Tibial artery (tissue), 4 donors: ENCODE measurements at regions not wholly inside any gene's neighbourhood (a gene's known extent, or its start where the extent isn't known, plus 50 kb on each side); places are given as distances from the start of the nearest gene placed in this dataset.
"Not testable (repeated sequence)": the region's sequence is repeated elsewhere in the genome, so short reads cannot be mapped to it uniquely, and the experiment has no call there.

Experiments
- DNase-seq, 2 donors: peaks; one replicate each; pipeline ENCODE4 v3.0.0-alpha.2; 2019
- H3K27ac ChIP-seq, 2 donors: fragments of 200-600 bp; sonication (generic) in 1 of 2; 1 replicate in 1 of 2; 2 replicates in 1 of 2; pipeline ENCODE4 v1.5.1; 2018 to 2019; ENCODE audit warnings: mild to moderate bottlenecking in 1 of 2
- H3K27me3 ChIP-seq, 2 donors: fragments of 200-600 bp; sonication (generic) in 1 of 2; one replicate each; pipeline versions ENCODE4 v1.5.1 to v1.6.0; 2016 to 2019
- H3K36me3 ChIP-seq, 3 donors: fragments of 200-600 bp; sonication (generic) in 2 of 3; one replicate each; pipeline ENCODE4 v1.5.1; 2016 to 2019; ENCODE audit warnings: mild to moderate bottlenecking in 2 of 3
- H3K4me1 ChIP-seq, 4 donors: fragments of 200-600 bp; sonication (generic) in 2 of 4; 1 replicate in 3 of 4; 2 replicates in 1 of 4; pipeline ENCODE4 v1.5.1; 2016 to 2019
- H3K4me3 ChIP-seq, 2 donors: fragments of 200-600 bp; sonication (generic) in 1 of 2; 1 replicate in 1 of 2; 2 replicates in 1 of 2; pipeline ENCODE4 v1.5.1; 2018 to 2019; ENCODE audit warnings: mild to moderate bottlenecking in 2 of 2
- H3K9me3 ChIP-seq, 3 donors: fragments of 200-600 bp; sonication (generic) in 1 of 3; one replicate each; pipeline ENCODE4 v1.5.1; 2016 to 2019
- CTCF ChIP-seq, 2 experiments: fragments of 200-600 bp in 1 of 2; fragments of 450-650 bp in 1 of 2; IDR thresholded peaks; one replicate each; pipeline ENCODE4 v1.5.1; 2017 to 2019; ENCODE audit warnings: antibody characterized with exemption in 2 of 2, mild to moderate bottlenecking in 1 of 2, moderate library complexity in 1 of 2
- intact Hi-C: fragments of 100-400 bp; cut with DNase I; formaldehyde crosslinking; loops from one replicate; pipeline ENCODE4 v1.15.0; 2023; ENCODE audit warnings: low total_unique reads

- DNase-seq = no peak
- intact Hi-C loops = loop anchor here (5.0 kb wide), 1 partner anchor 378 kb away; no protein-coding TSS in a partner anchor
- TF ChIP-seq CTCF (IDR thresholded peaks at IDR 0.05) = no peak
- Histone ChIP-seq H3K4me1 (peaks cover 0 to 6% (median 0%) of the 10 kb centered on the region in 4 donors), H3K27ac (no peak overlapping the region), H3K9me3 (no peaks in the 10 kb centered on the region), H3K36me3 (no peaks in the 10 kb centered on the region), H3K27me3 (no peaks in the 10 kb centered on the region), H3K4me3 (no peak overlapping the region)
Measured at GRCh38 chr6:130700397-130700796, 126.8 kb upstream of the SMLR1 start.

DNA sequence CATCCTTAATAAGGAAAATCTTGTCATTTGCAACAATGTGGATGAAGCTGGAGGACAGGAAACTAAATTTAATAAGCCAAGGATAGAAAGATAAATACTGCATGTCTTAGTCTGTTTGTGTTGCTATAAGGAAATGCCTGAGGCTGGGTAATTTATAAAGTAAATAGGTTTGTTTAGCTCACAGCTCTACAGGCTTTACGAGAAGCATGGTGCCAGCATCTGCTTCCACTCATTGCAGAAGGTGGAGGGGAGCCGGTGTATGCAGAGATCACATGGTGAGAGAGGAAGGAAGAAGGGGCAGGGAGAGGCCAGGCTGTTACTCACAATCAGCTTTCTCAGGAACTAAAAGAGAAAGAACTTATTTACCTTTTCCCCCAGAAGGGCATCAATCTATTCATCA lies 118.9 kb upstream of the SMLR1 start:
- no peak for TF ChIP-seq CTCF (IDR thresholded peaks at IDR 0.05)
- Histone ChIP-seq H3K27me3 (no peaks in the 10 kb centered on the region), H3K27ac (no peak overlapping the region), H3K36me3 (no peaks in the 10 kb centered on the region), H3K9me3 (peaks cover 0 to 4% (median 0%) of the 10 kb centered on the region in 3 donors), H3K4me1 (no peaks in the 10 kb centered on the region), H3K4me3 (no peak overlapping the region)
- intact Hi-C loops = no loop called here
- no peak for DNase-seq

DNA sequence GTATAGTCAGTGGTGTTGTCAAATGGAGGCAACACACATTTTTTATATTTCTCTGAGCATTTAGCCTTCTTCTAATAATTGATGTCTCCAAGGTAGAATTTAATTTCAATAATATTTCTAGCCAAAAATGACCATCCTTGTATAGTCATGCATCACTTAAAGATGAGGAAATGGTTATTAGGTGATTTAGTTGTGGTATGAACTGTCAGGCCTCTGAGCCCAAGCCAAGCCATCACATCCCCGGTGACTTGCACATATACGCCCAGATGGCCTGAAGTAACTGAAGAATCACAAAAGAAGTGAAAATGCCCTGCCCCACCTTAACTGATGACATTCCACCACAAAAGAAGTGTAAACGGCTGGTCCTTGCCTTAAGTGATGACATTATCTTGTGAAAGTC lies 115.6 kb upstream of the SMLR1 start:
- DNase-seq, H3K4me3 ChIP-seq, H3K9me3 ChIP-seq, H3K27ac ChIP-seq, H3K27me3 ChIP-seq, H3K4me1 ChIP-seq, H3K36me3 ChIP-seq, intact Hi-C loops: not testable (repeated sequence)

DNA sequence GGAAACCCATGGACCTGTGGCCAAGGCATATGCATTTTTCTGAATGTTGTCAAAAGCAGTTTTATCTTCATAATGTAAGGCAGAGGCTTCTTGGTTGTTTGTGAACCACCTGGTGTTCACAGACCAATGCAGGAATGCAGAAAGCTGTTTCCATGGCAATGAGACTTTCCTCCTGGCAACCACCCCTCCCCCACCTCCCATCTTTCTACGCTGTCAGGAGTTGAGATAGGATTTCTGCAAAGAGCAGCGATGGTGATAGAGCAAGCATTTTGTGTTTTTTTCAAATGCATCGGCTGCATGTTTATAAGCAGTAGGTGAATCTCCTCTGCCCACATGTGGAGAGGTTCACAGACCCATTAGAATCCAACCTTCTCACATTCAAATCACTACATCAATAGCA lies 114.1 kb upstream of the SMLR1 start:
- no peak overlapping the region for H3K27ac ChIP-seq

GRCh38 chr6:130715058-130715457 lies 112.1 kb upstream of the SMLR1 start:
- Histone ChIP-seq H3K36me3 (no peaks in the 10 kb centered on the region), H3K27me3 (no peaks in the 10 kb centered on the region), H3K4me3 (no peak overlapping the region), H3K9me3 (no peaks in the 10 kb centered on the region), H3K4me1 (no peaks in the 10 kb centered on the region), H3K27ac (no peak overlapping the region)
- TF ChIP-seq CTCF (IDR thresholded peaks at IDR 0.05) = no peak
- intact Hi-C loops = no loop called here
- no peak for DNase-seq

More for the DNA sequence above, 114.1 kb upstream of the SMLR1 start:
- H3K36me3 ChIP-seq = no peaks in the 10 kb centered on the region
- no peaks in the 10 kb centered on the region for H3K9me3 ChIP-seq
- H3K4me1 ChIP-seq = no peaks in the 10 kb centered on the region
- no peaks in the 10 kb centered on the region for H3K27me3 ChIP-seq
- intact Hi-C loops = no loop called here
- H3K4me3 ChIP-seq = no peak overlapping the region
- no peak for DNase-seq
- no peak for TF ChIP-seq CTCF (IDR thresholded peaks at IDR 0.05)

- Histone ChIP-seq H3K9me3 (no peaks in the 10 kb centered on the region), H3K4me3 (no peak overlapping the region), H3K27ac (no peak overlapping the region), H3K4me1 (no peaks in the 10 kb centered on the region), H3K36me3 (no peaks in the 10 kb centered on the region), H3K27me3 (no peaks in the 10 kb centered on the region)
- intact Hi-C loops = no loop called here
- TF ChIP-seq CTCF (IDR thresholded peaks at IDR 0.05) = no peak
- no peak for DNase-seq
Measured at GRCh38 chr6:130716466-130716865, 110.7 kb upstream of the SMLR1 start.
